Uterus (tissue), 2 donors: ENCODE measurements at regions not wholly inside any gene's neighbourhood (a gene's known extent, or its start where the extent isn't known, plus 50 kb on each side); places are given as distances from the start of the nearest gene placed in this dataset.

Experiments
- CTCF ChIP-seq, 4 experiments: fragments of 200-600 bp in 2 of 4; fragments of 450-650 bp in 2 of 4; sonication (generic) in 2 of 4; IDR thresholded peaks; one replicate each; pipeline ENCODE4 v1.5.1; 2016 to 2019; ENCODE audit warnings: antibody characterized with exemption in 4 of 4, mild to moderate bottlenecking in 2 of 4, moderate library complexity in 1 of 4
- POLR2A ChIP-seq, 2 donors: fragments of 450-650 bp; IDR thresholded peaks; one replicate each; pipeline ENCODE4 v1.6.1; 2016; ENCODE audit warnings: antibody characterized with exemption in 2 of 2, mild to moderate bottlenecking in 1 of 2, moderate library complexity in 1 of 2

- TF ChIP-seq CTCF (IDR thresholded peaks at IDR 0.05): no peak
- no peak for TF ChIP-seq POLR2A (IDR thresholded peaks at IDR 0.05)
Measured at GRCh38 chr5:54651482-54652076, 134.0 kb downstream of the SNX18 start.
